HAP-1 (cell line): ENCODE measurements at regions not wholly inside any gene's neighbourhood (a gene's known extent, or its start where the extent isn't known, plus 50 kb on each side); places are given as distances from the start of the nearest gene placed in this dataset.

Experiments
- DNase-seq, 2 experiments: peaks; one replicate each; pipeline ENCODE4 v3.0.0-alpha.2; 2016 to 2020; ENCODE audit warnings: low spot score in 2 of 2
- H3K27me3 ChIP-seq: fragments of 250-450 bp; sonication (Bioruptor Pico); 2 replicates; pipeline ENCODE4 v1.5.1; 2020; ENCODE audit warnings: low read depth, mild to moderate bottlenecking, moderate library complexity
- H3K36me3 ChIP-seq: fragments of 250-450 bp; sonication (Bioruptor Pico); replicated peaks from 2 replicates; pipeline ENCODE4 v1.5.1; 2020; ENCODE audit warnings: mild to moderate bottlenecking
- H3K4me1 ChIP-seq: fragments of 250-450 bp; sonication (Bioruptor Pico); 2 replicates; pipeline ENCODE4 v1.5.1; 2020; ENCODE audit warnings: mild to moderate bottlenecking
- H3K4me3 ChIP-seq: fragments of 250-450 bp; sonication (Bioruptor Pico); 2 replicates; pipeline ENCODE4 v1.5.1; 2020; ENCODE audit warnings: mild to moderate bottlenecking, moderate library complexity
- H3K9me3 ChIP-seq: fragments of 250-450 bp; sonication (Bioruptor Pico); 2 replicates; pipeline ENCODE4 v1.5.1; 2020; ENCODE audit warnings: mild to moderate bottlenecking, moderate library complexity
- in situ Hi-C: fragments of 300-500 bp; cut with MboI; formaldehyde crosslinking; loops from 3 replicates; pipeline ENCODE4 v1.14.3; 2020; ENCODE audit warnings: low sequenced_read_pairs, inconsistent platforms, mixed read lengths

GRCh38 chr4:3861720-3862639 lies 95.8 kb downstream of the ADRA2C start:
- no peaks in the 10 kb centered on the region for H3K4me1 ChIP-seq
- in situ Hi-C loops, result no loop called here
- no peaks in the 10 kb centered on the region for H3K36me3 ChIP-seq
- no peak for DNase-seq
- no peak overlapping the region for H3K4me3 ChIP-seq
- H3K9me3 ChIP-seq, result no peaks in the 10 kb centered on the region
- H3K27me3 ChIP-seq, result no peaks in the 10 kb centered on the region

- no peaks in the 10 kb centered on the region for H3K4me1 ChIP-seq
- H3K27me3 ChIP-seq, result no peaks in the 10 kb centered on the region
- no peaks in the 10 kb centered on the region for H3K9me3 ChIP-seq
- in situ Hi-C loops, result no loop called here
- no peak overlapping the region for H3K4me3 ChIP-seq
- no peaks in the 10 kb centered on the region for H3K36me3 ChIP-seq
- peak in 1 of 2 experiments; percentile 30 for DNase-seq
Observed at GRCh38 chr4:3862640-3863420, 96.6 kb downstream of the ADRA2C start.

DNA sequence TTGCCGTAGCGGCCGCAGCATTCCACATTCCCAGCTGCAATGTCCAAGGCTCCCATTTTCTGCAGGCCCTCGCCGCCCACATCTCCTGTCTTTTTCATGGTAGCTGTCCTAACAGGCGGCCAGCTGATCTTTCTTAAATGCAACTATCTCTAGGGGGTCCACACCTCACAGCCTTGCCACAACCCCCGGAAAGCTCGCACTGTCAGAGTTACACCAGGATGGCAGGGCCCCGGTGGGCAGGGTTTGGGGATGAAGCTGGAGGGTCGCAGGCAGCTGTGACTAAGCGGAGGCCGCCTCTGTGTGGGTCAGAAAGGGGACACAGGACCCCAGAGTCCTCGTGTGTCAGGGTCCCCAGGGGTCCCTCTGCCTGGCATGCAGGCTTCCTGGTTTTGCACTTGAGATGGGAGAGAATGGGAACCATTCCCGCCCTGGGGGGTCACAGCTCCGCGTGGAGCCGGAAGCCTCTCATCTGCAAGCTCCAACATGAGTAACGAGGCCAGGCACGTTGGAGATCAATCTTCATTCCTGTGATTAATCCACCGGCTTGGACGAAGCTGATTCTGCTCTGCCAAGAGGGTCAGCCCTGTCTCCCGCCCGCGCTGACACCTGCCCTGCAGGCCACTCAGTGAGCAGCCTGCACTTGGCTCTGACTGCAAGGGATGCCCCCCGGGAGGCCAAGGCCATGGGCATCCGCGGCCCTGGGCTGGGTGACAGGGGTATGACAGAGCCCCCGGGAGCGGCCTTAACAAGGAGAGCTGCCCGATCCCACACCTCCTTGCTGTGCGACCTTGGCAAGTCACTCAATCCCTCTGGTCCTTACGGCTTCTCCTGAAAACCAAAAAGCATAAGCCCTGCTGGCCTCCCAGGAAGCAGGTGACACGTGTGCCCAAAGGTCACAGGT lies 97.9 kb downstream of the ADRA2C start:
- no peaks in the 10 kb centered on the region for H3K27me3 ChIP-seq

GRCh38 chr4:3864742-3865721 lies 98.8 kb downstream of the ADRA2C start:
- no peak for DNase-seq
- H3K4me3 ChIP-seq, result no peak overlapping the region
- in situ Hi-C loops, result no loop called here
- H3K4me1 ChIP-seq, result no peaks in the 10 kb centered on the region
- H3K27me3 ChIP-seq, result no peaks in the 10 kb centered on the region; the same call in 1 of the 2 replicates
- no peaks in the 10 kb centered on the region for H3K9me3 ChIP-seq
- H3K36me3 ChIP-seq, result no peaks in the 10 kb centered on the region

More for the DNA sequence above, 97.9 kb downstream of the ADRA2C start:
- Histone ChIP-seq H3K4me1 (no peaks in the 10 kb centered on the region), H3K4me3 (no peak overlapping the region), H3K36me3 (no peaks in the 10 kb centered on the region), H3K9me3 (no peaks in the 10 kb centered on the region)
- DNase-seq, result no peak
- in situ Hi-C loops, result no loop called here

DNA sequence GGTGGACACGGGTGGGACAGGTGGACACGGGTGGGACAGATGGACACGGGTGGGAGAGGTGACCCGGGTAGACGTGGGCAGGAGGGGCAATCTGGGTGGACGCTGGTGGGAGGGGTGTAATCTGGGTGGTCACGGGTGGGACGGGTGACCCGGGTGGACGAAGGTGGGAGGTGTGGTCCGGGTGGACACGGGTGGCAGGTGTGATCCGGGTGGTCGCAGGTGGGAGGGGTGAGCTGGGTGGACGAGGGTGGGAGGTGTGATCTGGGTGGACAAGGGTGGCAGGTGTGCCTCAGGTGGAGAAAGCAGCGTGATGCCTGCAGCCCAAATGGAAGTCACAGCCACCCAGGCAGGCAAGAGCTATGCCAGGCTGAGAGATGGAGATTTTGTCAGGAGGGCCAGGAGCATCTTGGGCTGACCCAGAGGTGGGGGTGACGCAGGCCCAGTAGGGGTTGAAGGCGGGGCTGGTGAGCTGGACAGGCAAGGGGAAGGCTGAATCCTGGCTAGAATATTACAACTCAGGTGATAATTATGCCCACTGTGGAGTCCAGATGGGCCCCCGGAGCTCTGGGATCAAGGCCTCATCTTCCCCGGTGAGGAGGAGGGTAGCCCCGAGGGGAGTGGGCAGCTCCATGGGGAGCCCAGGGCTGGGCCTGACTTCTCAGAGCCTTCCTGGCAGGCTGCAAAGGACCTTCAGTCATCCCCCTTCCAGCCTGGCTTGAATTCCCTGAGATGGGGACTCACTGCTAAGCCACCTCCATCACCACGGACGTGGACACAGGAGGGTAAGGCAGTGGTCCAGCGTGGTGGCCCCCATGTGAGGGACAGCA lies 100.0 kb downstream of the ADRA2C start:
- H3K9me3 ChIP-seq, result no peaks in the 10 kb centered on the region
- no peaks in the 10 kb centered on the region for H3K36me3 ChIP-seq
- in situ Hi-C loops, result no loop called here
- H3K4me3 ChIP-seq, result no peak overlapping the region
- no peak for DNase-seq
- H3K27me3 ChIP-seq, result peaks cover 6% of the 10 kb centered on the region
- no peaks in the 10 kb centered on the region for H3K4me1 ChIP-seq

DNA sequence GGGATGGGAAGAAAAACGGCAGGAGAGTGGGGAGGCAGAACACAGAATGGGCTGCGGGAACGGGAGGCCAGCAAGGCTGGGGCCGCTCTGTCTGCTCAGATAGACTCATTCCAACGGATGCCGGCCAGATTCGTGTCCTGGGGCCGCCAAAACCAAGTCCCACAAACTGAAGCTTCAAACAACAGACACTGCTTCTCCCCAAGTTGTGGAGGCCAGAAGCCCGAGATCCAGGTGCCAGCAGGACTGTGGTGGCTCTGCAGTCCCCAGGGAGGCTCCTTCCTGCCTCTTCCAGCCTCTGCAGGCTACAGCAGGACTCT lies 100.6 kb downstream of the ADRA2C start:
- no peaks in the 10 kb centered on the region for H3K36me3 ChIP-seq
- H3K27me3 ChIP-seq, result peaks cover 9% of the 10 kb centered on the region
- H3K9me3 ChIP-seq, result no peaks in the 10 kb centered on the region
- peak in 1 of 2 experiments; percentile 3 for DNase-seq
- in situ Hi-C loops, result no loop called here
- H3K4me3 ChIP-seq, result no peak overlapping the region
- no peaks in the 10 kb centered on the region for H3K4me1 ChIP-seq

DNA sequence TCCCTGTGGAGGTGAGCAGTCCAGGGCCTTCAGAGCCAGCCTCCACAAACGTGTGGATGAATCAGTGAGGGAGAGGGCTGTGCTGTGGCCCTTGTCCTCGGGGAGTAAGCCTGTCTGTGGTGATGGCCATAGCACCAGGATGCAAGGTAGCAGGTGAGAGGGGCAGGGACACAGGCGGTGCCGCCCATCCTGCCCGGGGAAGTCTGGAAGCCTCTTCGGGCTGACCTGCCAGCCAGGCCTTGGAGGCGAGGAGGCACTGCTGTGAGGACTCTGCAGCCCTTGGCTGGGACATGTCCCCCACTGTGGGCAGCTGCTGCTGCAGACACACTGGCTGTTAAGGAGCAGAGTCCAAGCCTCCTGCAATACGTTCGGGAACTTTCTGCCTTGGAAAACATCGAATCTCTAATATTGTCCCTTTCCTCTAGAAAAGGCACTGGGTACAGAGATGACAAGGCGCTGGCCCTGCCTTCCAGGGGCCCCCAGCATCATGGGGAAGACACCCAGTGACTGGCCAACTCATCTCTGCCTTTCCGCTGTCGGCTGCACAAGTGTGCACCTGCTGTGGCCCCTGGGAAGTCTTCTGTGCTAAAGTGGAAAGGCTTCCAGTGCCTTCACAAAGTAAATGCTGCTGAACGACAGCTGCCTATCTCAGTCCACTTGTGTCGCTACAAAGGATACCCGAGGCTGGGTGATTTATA lies 101.4 kb downstream of the ADRA2C start:
- no peaks in the 10 kb centered on the region for H3K4me1 ChIP-seq
- no peaks in the 10 kb centered on the region for H3K9me3 ChIP-seq
- H3K27me3 ChIP-seq, result peaks cover 9% of the 10 kb centered on the region
- H3K4me3 ChIP-seq, result no peak overlapping the region
- H3K36me3 ChIP-seq, result no peaks in the 10 kb centered on the region
- DNase-seq, result peak in 1 of 2 experiments; percentile 3
- in situ Hi-C loops, result no loop called here

DNA sequence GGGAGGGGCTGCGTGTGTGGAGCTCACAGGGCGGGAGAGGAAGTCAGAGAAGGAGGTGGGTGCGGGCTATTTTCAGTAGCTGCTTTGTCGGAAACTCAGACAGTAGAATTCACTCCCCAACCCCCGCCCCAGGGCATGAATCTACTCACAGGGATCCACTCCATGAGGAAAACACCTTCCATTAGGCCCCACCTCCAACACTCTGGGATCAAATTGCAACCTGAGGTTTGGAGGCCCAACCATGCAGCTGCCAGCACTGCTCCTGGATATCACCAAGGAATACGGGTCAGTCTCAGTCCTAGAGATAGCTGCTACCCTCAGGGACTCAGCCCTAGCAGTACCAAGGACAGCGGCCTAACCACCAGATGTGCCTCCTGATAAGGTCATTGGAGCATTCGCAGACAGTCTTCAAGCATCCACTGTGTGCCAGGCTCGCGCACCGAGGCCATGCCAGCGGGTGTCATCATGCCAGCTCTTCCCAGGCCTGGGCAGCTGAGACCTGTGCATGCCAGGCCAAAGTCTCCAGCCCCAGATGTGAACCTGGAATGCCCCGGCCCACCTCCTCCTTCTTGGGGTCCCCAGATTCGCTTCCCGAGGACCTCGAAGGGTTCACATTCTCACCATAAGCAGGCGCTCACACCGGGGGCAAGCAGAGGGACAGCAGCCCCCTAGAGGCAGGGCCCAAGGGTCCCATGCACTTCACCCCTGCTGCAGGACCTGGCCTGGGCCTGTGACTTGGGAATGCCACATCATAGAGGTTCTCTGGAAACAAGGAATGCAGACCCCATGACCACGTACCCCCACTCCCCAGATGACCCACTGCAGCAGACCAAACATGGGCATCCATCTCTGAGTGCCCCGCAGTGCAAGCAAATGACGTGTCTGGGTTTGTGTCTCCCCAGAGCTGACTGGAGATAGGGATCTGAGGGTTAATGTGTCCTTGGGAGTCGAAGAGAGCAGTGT lies 102.3 kb downstream of the ADRA2C start:
- Histone ChIP-seq H3K36me3 (no peaks in the 10 kb centered on the region), H3K9me3 (no peaks in the 10 kb centered on the region), H3K27me3 (peaks cover 9% of the 10 kb centered on the region), H3K4me3 (no peak overlapping the region), H3K4me1 (no peaks in the 10 kb centered on the region)
- DNase-seq, result peak in 1 of 2 experiments; percentile 31
- in situ Hi-C loops, result no loop called here

- Histone ChIP-seq H3K4me1 (no peaks in the 10 kb centered on the region), H3K36me3 (no peaks in the 10 kb centered on the region), H3K4me3 (no peak overlapping the region), H3K9me3 (no peaks in the 10 kb centered on the region), H3K27me3 (peaks cover 9% of the 10 kb centered on the region)
- no peak for DNase-seq
- in situ Hi-C loops, result no loop called here
Observed at GRCh38 chr4:3869174-3869572, 103.0 kb downstream of the ADRA2C start.

DNA sequence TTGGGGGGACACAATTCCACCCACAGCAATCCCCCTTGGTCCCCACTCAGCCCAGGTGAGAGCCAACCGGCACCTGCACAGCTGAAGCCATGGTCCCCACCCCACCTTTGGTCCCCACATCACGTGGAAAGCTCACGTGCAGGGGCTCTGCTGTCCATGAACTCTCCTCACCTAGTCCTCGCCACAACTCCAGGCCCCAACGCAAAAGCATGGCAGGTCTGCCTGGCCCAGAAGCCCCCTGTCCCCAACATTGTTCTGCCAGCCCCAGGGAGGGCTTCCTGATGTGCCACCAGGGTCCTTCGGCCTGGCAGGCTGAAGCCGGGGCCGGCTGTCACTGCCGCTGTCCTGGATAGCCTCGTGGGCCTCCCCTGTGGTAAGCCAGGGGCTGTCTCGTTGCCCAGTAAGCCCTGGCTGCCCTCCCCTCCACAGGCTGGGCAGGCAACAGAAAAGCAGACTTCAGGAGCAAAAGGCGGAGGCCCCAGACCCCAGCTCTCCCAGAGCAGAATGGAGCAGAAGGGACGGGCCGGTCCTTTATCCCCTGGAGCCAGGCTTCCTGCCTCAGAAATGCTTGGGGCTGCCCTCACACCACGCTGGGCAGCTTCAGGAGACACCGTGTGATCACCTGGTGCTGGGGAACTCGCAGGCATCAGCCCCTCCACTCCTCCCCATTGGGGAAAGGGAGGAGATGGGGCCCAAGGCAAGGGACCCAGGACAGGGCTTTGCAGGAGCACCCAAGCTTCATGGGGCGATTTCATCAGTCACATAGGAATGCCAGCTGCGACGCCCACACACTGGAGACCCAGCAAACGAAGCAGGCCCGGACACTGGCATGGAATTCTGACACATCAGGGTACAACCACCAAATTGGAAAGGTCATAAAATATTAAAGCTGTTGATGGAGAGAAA lies 103.7 kb downstream of the ADRA2C start:
- H3K4me1 ChIP-seq, result no peaks in the 10 kb centered on the region
- in situ Hi-C loops, result no loop called here
- H3K27me3 ChIP-seq, result peaks cover 15% of the 10 kb centered on the region
- no peak overlapping the region for H3K4me3 ChIP-seq
- no peaks in the 10 kb centered on the region for H3K9me3 ChIP-seq
- peak in 1 of 2 experiments; percentile 5 for DNase-seq
- H3K36me3 ChIP-seq, result no peaks in the 10 kb centered on the region
